Fibroblast of lung (primary cell): ENCODE measurements at regions not wholly inside any gene's neighbourhood (a gene's known extent, or its start where the extent isn't known, plus 50 kb on each side); places are given as distances from the start of the nearest gene placed in this dataset.
A peak's percentile ranks its signal among the peaks of the same experiment; 100 is the strongest.

Experiments used
- DNase-seq, 2 donors: peaks; one replicate each; pipeline versions ENCODE4 v3.0.0 to v3.0.0-alpha.2; 2010; ENCODE audit warnings: low read depth in 2 of 2
- H2AFZ ChIP-seq: 2 replicates; pipeline ENCODE4 v1.5.1; 2012; ENCODE audit warnings: low read length, control low read depth, inconsistent platforms
- H3K27ac ChIP-seq: 2 replicates; pipeline ENCODE4 v1.5.1; 2011; ENCODE audit warnings: low read length, control low read depth; ENCODE audit not compliant: insufficient read depth
- H3K27me3 ChIP-seq: 2 replicates; pipeline ENCODE4 v1.5.1; 2011; ENCODE audit warnings: mild to moderate bottlenecking, low read length; ENCODE audit not compliant: control insufficient read depth, insufficient read depth
- H3K36me3 ChIP-seq: 2 replicates; pipeline ENCODE4 v1.5.1; 2011; ENCODE audit warnings: low read length; ENCODE audit not compliant: control insufficient read depth, insufficient read depth
- H3K4me1 ChIP-seq: 2 replicates; pipeline ENCODE4 v1.5.1; 2011; ENCODE audit warnings: low read length; ENCODE audit not compliant: control insufficient read depth, insufficient read depth; ENCODE audit errors: extremely low read depth
- H3K4me2 ChIP-seq: 2 replicates; pipeline ENCODE4 v1.5.1; 2011; ENCODE audit warnings: low read length, control low read depth; ENCODE audit not compliant: insufficient read depth; ENCODE audit errors: extremely low read depth
- H3K4me3 ChIP-seq, 4 experiments: fragments of 200-600 bp in 1 of 4; sonication (generic) in 1 of 4; replicated peaks in 1 of 4; 2 replicates each; pipeline ENCODE4 v1.5.1; 2011 to 2016; ENCODE audit warnings: low read length in 4 of 4, low read depth in 3 of 4, mild to moderate bottlenecking in 3 of 4, control low read depth in 2 of 4, inconsistent platforms in 1 of 4, mixed read lengths in 1 of 4; ENCODE audit not compliant: insufficient read depth in 1 of 4; ENCODE audit errors: control extremely low read depth in 1 of 4
- H3K79me2 ChIP-seq: 2 replicates; pipeline ENCODE4 v1.5.1; 2012; ENCODE audit warnings: mild to moderate bottlenecking, low read length, inconsistent platforms; ENCODE audit not compliant: control insufficient read depth, insufficient read depth
- H3K9ac ChIP-seq: 2 replicates; pipeline ENCODE4 v1.5.1; 2011; ENCODE audit warnings: mild to moderate bottlenecking, low read length, control low read depth; ENCODE audit not compliant: insufficient read depth
- H3K9me3 ChIP-seq: 2 replicates; pipeline ENCODE4 v1.5.1; 2012; ENCODE audit warnings: low read depth, low read length; ENCODE audit not compliant: control insufficient read depth, insufficient read depth
- H4K20me1 ChIP-seq: 2 replicates; pipeline ENCODE4 v1.5.1; 2011; ENCODE audit warnings: low read length; ENCODE audit not compliant: control insufficient read depth, insufficient read depth; ENCODE audit errors: extremely low read depth
- CTCF ChIP-seq, 2 donors: IDR thresholded peaks in 1 of 2; conservative IDR thresholded peaks in 1 of 2; 1 replicate in 1 of 2; 2 replicates in 1 of 2; pipeline ENCODE4 v1.5.1; 2011 to 2012; ENCODE audit warnings: low read length in 2 of 2, control low read depth in 1 of 2, inconsistent platforms in 1 of 2, low read depth in 1 of 2, mild to moderate bottlenecking in 1 of 2
- EZH2 ChIP-seq: IDR thresholded peaks from 2 replicates; pipeline ENCODE4 v1.5.1; 2012; ENCODE audit warnings: low read length, control low read depth, mild to moderate bottlenecking; ENCODE audit errors: missing control alignments

GRCh38 chr10:3016016-3016415 is 51.3 kb upstream of the PFKP start:
- Histone ChIP-seq H3K9ac (no peak overlapping the region), H3K27me3 (no peaks in the 10 kb centered on the region), H3K4me3 (no peak overlapping the region), H3K4me2 (no peak overlapping the region), H2AFZ (no peak overlapping the region), H3K9me3 (no peaks in the 10 kb centered on the region), H3K36me3 (no peaks in the 10 kb centered on the region), H3K27ac (no peak overlapping the region), H4K20me1 (no peaks in the 10 kb centered on the region), H3K4me1 (no peaks in the 10 kb centered on the region), H3K79me2 (no peaks in the 10 kb centered on the region)
- DNase-seq, result no peak
- TF ChIP-seq CTCF (conservative IDR thresholded peaks at IDR 0.05 in 1 of 2, IDR thresholded peaks at IDR 0.05 in 1 of 2; ENCODE audit: low read depth in 1 of 2, low read length in 2 of 2), result no peak
- TF ChIP-seq EZH2, result no peak

- no peaks in the 10 kb centered on the region for H3K4me1 ChIP-seq
- H2AFZ ChIP-seq, result no peak overlapping the region
- no peaks in the 10 kb centered on the region for H4K20me1 ChIP-seq
- no peak overlapping the region for H3K4me2 ChIP-seq
- H3K36me3 ChIP-seq, result no peaks in the 10 kb centered on the region
- H3K4me3 ChIP-seq, result no peak overlapping the region
- no peaks in the 10 kb centered on the region for H3K79me2 ChIP-seq
- no peak overlapping the region for H3K9ac ChIP-seq
- H3K27ac ChIP-seq, result no peak overlapping the region
- no peaks in the 10 kb centered on the region for H3K9me3 ChIP-seq
- TF ChIP-seq EZH2, result no peak
- TF ChIP-seq CTCF (conservative IDR thresholded peaks at IDR 0.05 in 1 of 2, IDR thresholded peaks at IDR 0.05 in 1 of 2; ENCODE audit: low read depth in 1 of 2, low read length in 2 of 2), result no peak
- no peaks in the 10 kb centered on the region for H3K27me3 ChIP-seq
- peak in 1 of 2 donors; percentile 23 for DNase-seq
Measured at GRCh38 chr10:3014968-3015367, 52.4 kb upstream of the PFKP start.

DNA sequence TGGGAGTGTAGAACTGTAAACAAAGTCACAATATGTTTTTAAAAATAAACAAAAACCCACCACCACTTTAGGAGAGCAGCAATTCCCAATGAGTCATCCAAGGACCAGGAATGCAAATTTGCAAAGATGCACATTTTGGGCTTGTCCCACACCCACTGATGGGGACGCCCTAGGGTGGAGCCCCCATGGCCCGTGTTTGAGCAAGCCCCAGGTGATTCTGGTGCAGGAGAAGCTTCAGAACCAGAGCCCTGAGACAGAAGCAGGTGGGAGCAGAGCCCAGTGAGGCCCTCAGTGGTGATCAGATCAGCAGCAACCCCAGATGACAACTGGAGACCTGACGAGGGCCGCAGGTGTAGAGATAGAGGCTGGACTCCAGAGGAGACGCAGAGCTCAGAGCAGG is 55.1 kb upstream of the PFKP start:
- Histone ChIP-seq H3K9me3 (no peaks in the 10 kb centered on the region), H2AFZ (no peak overlapping the region), H4K20me1 (no peaks in the 10 kb centered on the region), H3K4me2 (no peak overlapping the region), H3K79me2 (no peaks in the 10 kb centered on the region), H3K4me1 (no peaks in the 10 kb centered on the region), H3K27me3 (no peaks in the 10 kb centered on the region), H3K4me3 (no peak overlapping the region), H3K36me3 (no peaks in the 10 kb centered on the region), H3K27ac (no peak overlapping the region), H3K9ac (no peak overlapping the region)
- no peak for TF ChIP-seq CTCF (conservative IDR thresholded peaks at IDR 0.05 in 1 of 2, IDR thresholded peaks at IDR 0.05 in 1 of 2; ENCODE audit: low read depth in 1 of 2, low read length in 2 of 2)
- no peak for TF ChIP-seq EZH2
- DNase-seq, result no peak
